SK-N-MC (cell line): ENCODE measurements at regions not wholly inside any gene's neighbourhood (a gene's known extent, or its start where the extent isn't known, plus 50 kb on each side); places are given as distances from the start of the nearest gene placed in this dataset.
"Not testable (repeated sequence)": the region's sequence is repeated elsewhere in the genome, so short reads cannot be mapped to it uniquely, and the experiment has no call there.

Experiments
- DNase-seq: peaks from one replicate; pipeline ENCODE4 v3.0.0-alpha.2; 2011; ENCODE audit warnings: low read depth, low spot score
- H3K27ac ChIP-seq: fragments of 200-600 bp; sonication (generic); 2 replicates; pipeline ENCODE4 v1.5.1; 2016; ENCODE audit warnings: mixed run types
- H3K36me3 ChIP-seq: fragments of 200-600 bp; sonication (generic); 2 replicates; pipeline ENCODE4 v1.6.1; 2017; ENCODE audit warnings: antibody characterized with exemption, low read length, mixed read lengths; ENCODE audit not compliant: insufficient read depth
- H3K4me3 ChIP-seq: fragments of 200-600 bp; sonication (generic); 2 replicates; pipeline ENCODE4 v1.5.1; 2016
- H3K9ac ChIP-seq: fragments of 200-600 bp; sonication (generic); 2 replicates; pipeline ENCODE4 v1.8.0; 2017; ENCODE audit warnings: mixed run types, mixed read lengths; ENCODE audit not compliant: insufficient read length
- H3K9me3 ChIP-seq: fragments of 200-600 bp; sonication (generic); 2 replicates; pipeline ENCODE4 v1.6.1; 2017; ENCODE audit warnings: low read depth, mild to moderate bottlenecking, antibody characterized with exemption, low read length, moderate library complexity, mixed read lengths
- EZH2 ChIP-seq: fragments of 200-600 bp; sonication (generic); IDR thresholded peaks from one replicate; pipeline ENCODE4 v1.6.1; 2017; ENCODE audit warnings: antibody characterized with exemption
- FOXP2 ChIP-seq: optimal IDR thresholded peaks from 2 replicates; pipeline ENCODE3; 2011; ENCODE audit warnings: mild to moderate bottlenecking, moderate library complexity; ENCODE audit not compliant: insufficient read depth; ENCODE audit errors: extremely low read length, control extremely low read depth
- POLR2AphosphoS5 ChIP-seq: IDR thresholded peaks from 2 replicates; pipeline ENCODE4 v1.6.1; 2012; ENCODE audit warnings: mild to moderate bottlenecking, low read depth, low read length, borderline replicate concordance

GRCh38 chr5:42242210-42242609 is 181.0 kb upstream of the GHR start:
- no peak overlapping the region for H3K27ac ChIP-seq

GRCh38 chr5:42242881-42243485 is 180.3 kb upstream of the GHR start:
- Histone ChIP-seq H3K36me3 (no peaks in the 10 kb centered on the region), H3K4me3 (no peak overlapping the region), H3K9me3 (0 out of 2 replicates have a peak, but pooled peaks cover 2% of the 10 kb centered on the region), H3K27ac (no peak overlapping the region), H3K9ac (no peak overlapping the region)
- no peak for TF ChIP-seq EZH2
- TF ChIP-seq FOXP2: no peak
- TF ChIP-seq POLR2AphosphoS5: no peak
- DNase-seq: no peak

More at GRCh38 chr5:42242210-42242609, 181.0 kb upstream of the GHR start:
- Histone ChIP-seq H3K9ac (no peak overlapping the region), H3K4me3 (no peak overlapping the region), H3K9me3 (0 out of 2 replicates have a peak, but pooled peaks cover 2% of the 10 kb centered on the region), H3K36me3 (no peaks in the 10 kb centered on the region)
- DNase-seq: no peak
- TF ChIP-seq EZH2 (no peak), POLR2AphosphoS5 (no peak), FOXP2 (no peak)

GRCh38 chr5:42252306-42252705 is 170.9 kb upstream of the GHR start:
- TF ChIP-seq FOXP2 (no peak), POLR2AphosphoS5 (no peak), EZH2 (no peak)
- DNase-seq: no peak
- Histone ChIP-seq H3K4me3 (no peak overlapping the region), H3K9me3 (no peaks in the 10 kb centered on the region), H3K27ac (no peak overlapping the region), H3K9ac (no peak overlapping the region), H3K36me3 (no peaks in the 10 kb centered on the region)

GRCh38 chr5:42259914-42260313 is 163.3 kb upstream of the GHR start:
- not testable (repeated sequence) for DNase-seq, H3K36me3 ChIP-seq, H3K9ac ChIP-seq, H3K9me3 ChIP-seq, H3K4me3 ChIP-seq, H3K27ac ChIP-seq

GRCh38 chr5:42267091-42267490 is 156.1 kb upstream of the GHR start:
- Histone ChIP-seq H3K9me3 (no peaks in the 10 kb centered on the region), H3K36me3 (no peaks in the 10 kb centered on the region), H3K9ac (no peak overlapping the region), H3K4me3 (no peak overlapping the region), H3K27ac (no peak overlapping the region)
- DNase-seq: no peak
- TF ChIP-seq POLR2AphosphoS5 (no peak), FOXP2 (no peak), EZH2 (no peak)

GRCh38 chr5:42268170-42268569 is 155.1 kb upstream of the GHR start:
- H3K36me3 ChIP-seq, H3K9me3 ChIP-seq, DNase-seq: not testable (repeated sequence)

GRCh38 chr5:42268630-42269029 is 154.6 kb upstream of the GHR start:
- H3K9me3 ChIP-seq: no peaks in the 10 kb centered on the region
- no peak for DNase-seq
- H3K27ac ChIP-seq: no peak overlapping the region
- H3K4me3 ChIP-seq: no peak overlapping the region
- TF ChIP-seq FOXP2 (no peak), EZH2 (no peak), POLR2AphosphoS5 (no peak)
- H3K9ac ChIP-seq: no peak overlapping the region
- H3K36me3 ChIP-seq: no peaks in the 10 kb centered on the region

More at GRCh38 chr5:42268170-42268569, 155.1 kb upstream of the GHR start:
- not testable (repeated sequence) for H3K4me3 ChIP-seq, H3K27ac ChIP-seq, H3K9ac ChIP-seq

- Histone ChIP-seq H3K9ac (no peak overlapping the region), H3K9me3 (no peaks in the 10 kb centered on the region), H3K36me3 (no peaks in the 10 kb centered on the region), H3K27ac (no peak overlapping the region), H3K4me3 (no peak overlapping the region)
- no peak for TF ChIP-seq POLR2AphosphoS5
- TF ChIP-seq FOXP2: no peak
- TF ChIP-seq EZH2: no peak
- DNase-seq: no peak
These were observed 152.5 kb upstream of the GHR start for GRCh38 chr5:42270771-42271170.

GRCh38 chr5:42274913-42275312 is 148.3 kb upstream of the GHR start:
- TF ChIP-seq FOXP2: no peak
- TF ChIP-seq POLR2AphosphoS5: no peak
- no peak for TF ChIP-seq EZH2
- H3K9ac ChIP-seq: no peak overlapping the region
- H3K9me3 ChIP-seq: no peaks in the 10 kb centered on the region
- no peak for DNase-seq
- H3K4me3 ChIP-seq: no peak overlapping the region
- H3K36me3 ChIP-seq: no peaks in the 10 kb centered on the region
- H3K27ac ChIP-seq: no peak overlapping the region

- TF ChIP-seq POLR2AphosphoS5 (no peak), EZH2 (no peak), FOXP2 (no peak)
- DNase-seq: no peak
- no peak overlapping the region for H3K4me3 ChIP-seq
- H3K9me3 ChIP-seq: no peaks in the 10 kb centered on the region
- H3K9ac ChIP-seq: no peak overlapping the region
- no peak overlapping the region for H3K27ac ChIP-seq
- no peaks in the 10 kb centered on the region for H3K36me3 ChIP-seq
These were observed 145.9 kb upstream of the GHR start for GRCh38 chr5:42277293-42277692.
